HG02840 (cell line): ENCODE measurements at regions not wholly inside any gene's neighbourhood (a gene's known extent, or its start where the extent isn't known, plus 50 kb on each side); places are given as distances from the start of the nearest gene placed in this dataset.
"Not testable (repeated sequence)": the region's sequence is repeated elsewhere in the genome, so short reads cannot be mapped to it uniquely, and the experiment has no call there.

Source experiments
- ATAC-seq: cut with Tn5 transposase; IDR thresholded peaks from one replicate; pipeline ENCODE4 v1.9.1; 2021; ENCODE audit warnings: mild to moderate bottlenecking, moderate library complexity, moderate number of reproducible peaks; ENCODE audit not compliant: unreplicated experiment, low FRiP score

DNA sequence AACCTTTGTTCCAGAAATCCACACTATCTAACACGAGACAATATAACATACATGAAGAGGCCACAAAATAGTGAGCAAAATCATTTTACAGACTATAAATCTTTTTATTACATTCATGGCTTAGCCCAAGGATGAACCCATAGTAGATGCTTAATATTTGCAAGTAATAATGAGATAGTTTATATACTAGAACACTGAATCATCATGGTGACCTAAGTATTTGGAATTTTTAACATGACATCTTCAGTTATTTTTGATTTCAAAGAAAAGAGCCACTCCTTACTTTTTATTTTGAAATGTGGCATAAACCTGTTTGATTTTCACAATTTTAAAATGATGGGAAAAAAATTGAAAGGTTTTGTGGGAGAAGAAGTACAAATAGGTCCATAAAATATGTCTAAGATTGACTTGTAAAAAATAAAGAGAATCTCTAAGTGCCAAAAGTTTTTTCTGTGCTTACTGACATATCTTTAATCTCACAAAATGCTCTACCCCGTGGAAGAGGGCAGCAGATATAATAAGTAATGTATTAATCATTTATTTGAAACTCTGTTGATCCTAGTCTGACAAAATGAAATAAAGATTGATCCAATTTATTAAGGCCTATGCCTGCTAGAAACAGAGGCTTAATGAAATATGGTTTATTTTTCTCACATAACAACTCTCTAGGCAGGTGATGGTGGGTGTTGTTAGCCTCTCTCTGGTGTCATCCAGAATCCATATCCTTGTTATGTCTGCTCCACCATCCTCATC is 224.5 kb upstream of the CENPE start:
- no peak for ATAC-seq

- ATAC-seq: no peak
These were observed 217.7 kb upstream of the CENPE start for GRCh38 chr4:103415801-103416200.

- ATAC-seq: not testable (repeated sequence)
These were observed 214.5 kb upstream of the CENPE start for GRCh38 chr4:103412646-103413045.

GRCh38 chr4:103410386-103410785 is 212.2 kb upstream of the CENPE start:
- no peak for ATAC-seq

DNA sequence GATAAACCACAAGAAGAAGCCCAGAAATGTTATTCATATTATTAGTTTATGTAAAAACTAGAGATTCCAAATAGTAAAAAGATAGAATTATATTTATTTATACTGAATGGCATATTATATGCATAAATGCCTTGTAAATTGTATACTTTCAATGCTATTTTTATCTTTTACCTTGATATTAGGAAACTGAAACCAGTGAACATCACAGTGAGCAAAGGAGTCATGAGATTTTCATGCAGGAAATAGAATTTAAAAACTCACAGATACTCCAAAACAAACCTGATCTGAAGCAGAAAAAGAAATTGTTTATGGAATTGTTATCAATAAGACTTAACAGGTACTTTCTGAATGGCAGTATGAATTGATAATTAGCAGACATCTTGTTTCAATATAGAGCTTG is 207.3 kb upstream of the CENPE start:
- no peak for ATAC-seq

GRCh38 chr4:103403619-103404018 is 205.5 kb upstream of the CENPE start:
- no peak for ATAC-seq

DNA sequence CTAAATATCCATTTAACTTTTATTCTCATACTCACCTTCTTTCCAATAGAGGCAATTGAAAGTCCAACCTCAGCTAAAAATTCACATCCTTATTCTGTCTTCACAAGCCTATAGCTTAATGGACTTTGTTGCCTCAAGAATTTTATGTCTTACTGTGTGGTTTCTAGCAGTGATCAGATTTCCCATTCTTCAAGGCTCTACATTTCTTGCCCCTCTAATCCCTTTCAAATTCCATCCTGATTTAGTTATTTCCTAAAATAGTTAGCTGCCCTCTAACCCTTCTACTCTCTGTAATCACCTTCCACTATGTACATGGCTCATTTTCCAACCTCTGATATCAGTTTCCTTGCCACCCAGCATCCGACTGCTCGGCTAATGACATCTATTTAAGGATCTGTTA is 204.1 kb upstream of the CENPE start:
- no peak for ATAC-seq

GRCh38 chr4:103400405-103400804 is 202.3 kb upstream of the CENPE start:
- no peak for ATAC-seq

- no peak for ATAC-seq
These were observed 199.4 kb upstream of the CENPE start for GRCh38 chr4:103397541-103397940.

DNA sequence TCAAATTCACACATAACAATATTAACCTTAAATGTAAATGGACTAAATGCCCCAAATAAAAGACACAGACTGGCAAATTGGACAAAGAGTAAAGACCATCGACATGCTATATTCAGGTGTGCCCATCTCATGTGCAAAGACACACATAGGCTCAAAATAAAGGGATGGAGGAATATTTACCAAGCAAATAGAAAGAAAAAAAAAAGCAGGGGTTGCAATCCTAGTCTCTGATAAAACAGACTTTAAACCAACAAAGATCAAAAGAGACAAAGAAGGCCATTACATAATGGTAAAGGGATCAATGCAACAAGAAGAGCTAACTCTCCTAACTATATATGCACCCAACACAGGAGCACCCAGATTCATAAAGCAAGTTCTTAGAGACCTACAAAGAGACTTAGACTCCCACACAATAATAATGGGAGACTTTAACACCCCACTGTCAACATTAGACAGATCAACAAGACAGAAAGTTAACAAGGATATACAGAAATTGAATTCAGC is 189.4 kb upstream of the CENPE start:
- ATAC-seq: not testable (repeated sequence)

DNA sequence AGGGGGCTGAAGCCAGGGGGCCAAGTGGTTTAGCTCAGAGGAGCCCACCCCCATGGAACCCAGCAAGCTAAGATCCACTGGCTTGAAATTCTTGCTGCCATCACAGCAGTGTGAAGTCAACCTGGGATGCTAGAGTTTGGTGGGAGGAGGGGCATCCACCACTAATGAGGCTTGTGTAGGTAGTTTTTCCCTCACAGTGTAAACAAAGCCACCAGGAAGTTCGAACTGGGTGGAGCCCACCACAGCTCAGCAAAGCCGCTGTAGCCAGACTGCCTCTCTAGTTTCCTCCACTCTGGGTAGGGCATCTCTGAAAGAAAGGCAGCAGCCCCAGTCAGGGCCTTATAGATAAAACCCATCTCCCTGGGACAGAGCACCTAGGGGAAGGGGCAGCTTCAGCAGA is 187.4 kb upstream of the CENPE start:
- not testable (repeated sequence) for ATAC-seq

DNA sequence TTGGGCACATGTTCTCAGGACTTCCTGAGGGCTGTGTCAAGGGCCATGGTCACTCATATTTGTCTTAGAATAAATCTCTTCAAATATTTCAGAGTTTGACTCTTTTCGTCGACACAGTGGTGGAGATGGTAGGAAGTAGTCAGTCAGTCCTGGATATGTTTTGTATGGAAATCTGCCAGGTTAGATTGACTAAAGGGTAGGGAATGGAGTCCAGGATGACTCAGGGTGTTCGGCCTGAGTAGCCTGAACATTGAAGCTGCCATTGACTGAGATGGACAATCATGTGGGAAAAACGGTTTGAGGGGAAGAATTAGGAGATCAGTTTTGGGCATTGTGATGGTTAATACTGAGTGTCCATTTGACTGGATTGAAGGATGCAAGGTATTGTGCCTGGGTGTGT is 177.1 kb upstream of the CENPE start:
- no peak for ATAC-seq

- no peak for ATAC-seq
These were observed 176.6 kb upstream of the CENPE start for GRCh38 chr4:103374758-103375157.

GRCh38 chr4:103374306-103374705 is 176.2 kb upstream of the CENPE start:
- no peak for ATAC-seq

DNA sequence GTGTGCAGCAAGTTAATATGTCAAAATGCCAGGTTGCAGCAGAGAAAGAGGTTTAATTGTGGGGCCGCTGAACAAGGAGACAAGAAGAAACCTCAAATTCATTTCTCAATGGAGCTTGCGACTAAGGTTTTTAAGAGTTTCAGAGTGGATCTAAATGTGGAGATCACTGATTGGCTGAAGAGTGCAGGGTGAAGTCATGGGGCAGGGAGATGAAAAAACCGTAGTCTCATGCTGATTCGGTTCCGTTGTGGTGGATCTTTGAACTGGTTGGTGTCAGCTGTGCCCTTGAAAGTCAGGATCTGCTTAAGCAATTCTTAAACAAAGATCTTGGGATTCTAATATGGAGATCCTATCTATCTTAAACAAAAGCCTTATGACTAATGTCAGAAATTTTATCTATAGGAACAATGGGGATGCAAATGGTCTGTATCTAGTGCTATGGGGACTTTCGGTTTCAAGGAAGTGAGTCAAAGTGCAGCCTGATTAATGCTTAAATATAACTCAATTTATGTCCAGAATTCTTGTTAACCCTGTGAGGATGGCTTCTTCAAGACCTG is 173.9 kb upstream of the CENPE start:
- no peak for ATAC-seq

GRCh38 chr4:103370336-103370735 is 172.2 kb upstream of the CENPE start:
- ATAC-seq: no peak

- ATAC-seq: no peak
These were observed 167.1 kb upstream of the CENPE start for GRCh38 chr4:103365285-103365684.

- no peak for ATAC-seq
These were observed 165.9 kb upstream of the CENPE start for GRCh38 chr4:103364083-103364482.

DNA sequence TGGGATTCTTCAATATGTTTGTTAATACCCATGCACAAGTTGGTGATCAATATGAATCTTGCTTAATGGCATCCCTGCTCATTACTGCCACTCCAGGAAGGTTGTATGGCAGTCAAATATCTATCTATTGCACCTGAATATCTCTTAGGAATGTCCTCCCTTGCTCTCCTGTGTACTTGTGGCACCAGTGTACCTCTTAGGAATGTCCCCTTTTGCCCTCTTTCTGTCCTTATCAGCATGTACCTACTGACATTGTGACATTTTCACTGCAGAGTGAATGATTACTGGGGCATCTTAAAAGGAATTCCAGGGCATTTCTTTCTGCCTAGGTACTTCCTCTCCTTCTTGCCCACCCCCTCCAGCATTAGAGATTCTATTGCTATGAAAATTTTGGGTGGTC is 163.8 kb upstream of the CENPE start:
- ATAC-seq: no peak

DNA sequence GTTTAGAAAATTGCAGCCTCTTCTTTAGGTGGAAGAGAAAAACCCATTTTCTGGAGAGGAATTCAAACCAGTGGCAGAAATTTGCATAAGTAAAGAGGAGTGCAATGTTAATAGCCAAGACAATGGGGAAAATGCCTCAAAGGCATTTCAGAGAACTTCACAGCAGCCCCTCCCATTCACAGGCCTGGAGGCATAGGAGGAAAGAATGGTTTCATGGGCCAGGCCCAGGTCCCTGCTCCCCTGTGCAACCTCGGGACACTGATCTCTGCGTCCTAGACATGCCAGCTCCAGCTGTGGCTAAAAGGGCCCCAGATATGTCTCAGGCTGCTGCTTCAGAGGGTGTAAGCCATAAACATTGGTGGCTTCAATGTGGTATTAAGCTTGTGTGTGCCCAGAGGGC is 161.8 kb upstream of the CENPE start:
- no peak for ATAC-seq

DNA sequence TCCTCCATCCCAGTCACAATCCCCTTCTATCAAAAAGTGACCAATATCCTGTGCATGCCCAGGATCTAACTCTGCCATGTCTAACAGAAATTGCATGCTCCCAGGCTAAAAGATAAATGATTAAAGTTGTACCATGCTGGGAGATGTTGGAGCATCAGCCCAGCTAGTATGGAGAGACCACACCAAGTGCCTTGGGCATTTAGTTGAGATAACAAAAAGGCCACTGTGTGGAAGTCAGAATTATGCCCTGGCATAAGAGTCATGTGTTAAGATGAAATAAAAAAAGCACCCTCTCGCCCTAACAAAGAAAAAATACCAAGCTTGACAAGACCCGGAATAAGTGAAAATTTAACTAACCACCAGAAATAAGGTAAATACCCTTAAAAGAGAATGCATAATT is 155.9 kb upstream of the CENPE start:
- ATAC-seq: no peak

DNA sequence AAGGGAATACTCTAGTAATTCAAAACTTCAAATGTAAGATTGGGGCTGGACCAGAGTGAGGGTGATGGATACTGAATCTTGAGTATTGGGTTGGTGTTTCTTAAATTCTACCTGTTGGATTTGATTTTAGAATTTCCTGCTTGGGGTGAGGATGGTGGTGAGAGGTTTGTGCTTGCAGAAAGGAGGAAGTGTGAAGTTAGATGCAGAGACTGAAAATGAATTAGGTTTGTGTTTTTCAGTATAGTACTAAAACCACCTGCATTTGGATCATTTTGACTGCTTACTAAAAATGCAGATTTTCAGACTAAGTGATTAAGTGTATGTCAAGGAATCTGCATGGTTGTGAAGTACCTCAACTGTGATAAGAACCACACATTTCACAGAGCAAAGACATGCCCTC is 131.5 kb upstream of the CENPE start:
- ATAC-seq: no peak
